ENCODE measurements at regions not wholly inside any gene's neighbourhood (a gene's known extent, or its start where the extent isn't known, plus 50 kb on each side); places are given as distances from the start of the nearest gene placed in this dataset.

DNA sequence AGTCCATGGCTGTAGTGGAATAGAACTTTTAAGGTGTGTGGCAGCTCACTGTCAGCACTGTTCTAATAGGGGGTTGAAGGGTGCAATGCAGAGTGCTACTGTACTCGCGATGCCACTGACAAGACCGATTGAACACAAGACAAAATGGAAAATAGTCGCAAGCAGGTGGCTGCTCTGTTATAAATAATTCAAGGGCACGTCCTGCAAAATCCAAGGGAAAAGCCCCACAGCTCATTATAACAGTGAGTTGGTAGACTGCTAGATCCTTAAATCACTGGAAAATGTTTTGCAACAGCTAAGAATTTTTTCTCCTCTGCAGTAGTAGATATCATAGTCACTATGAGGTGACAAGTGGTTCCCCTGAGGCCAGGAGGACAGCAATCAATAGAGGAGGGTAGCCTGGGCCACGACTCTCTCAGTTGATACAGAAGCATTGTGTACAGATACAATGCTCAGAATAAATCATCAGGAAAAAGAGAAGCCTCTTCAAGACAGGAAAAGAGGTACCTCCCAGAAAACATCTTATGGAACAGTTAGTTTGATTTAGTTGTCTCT is 926.3 kb downstream of the TLE4 start:
- Histone ChIP-seq H3K4me2 (ENCODE audit: low read depth, low read length, poor library complexity, severe bottlenecking) (no peak overlapping the region), H3K4me1 (ENCODE audit: insufficient read depth, low read length, poor library complexity, severe bottlenecking) (peaks cover 3% of the 10 kb centered on the region), H3K27me3 (ENCODE audit: insufficient read depth, low read length, poor library complexity, severe bottlenecking) (no peaks in the 10 kb centered on the region)

DNA sequence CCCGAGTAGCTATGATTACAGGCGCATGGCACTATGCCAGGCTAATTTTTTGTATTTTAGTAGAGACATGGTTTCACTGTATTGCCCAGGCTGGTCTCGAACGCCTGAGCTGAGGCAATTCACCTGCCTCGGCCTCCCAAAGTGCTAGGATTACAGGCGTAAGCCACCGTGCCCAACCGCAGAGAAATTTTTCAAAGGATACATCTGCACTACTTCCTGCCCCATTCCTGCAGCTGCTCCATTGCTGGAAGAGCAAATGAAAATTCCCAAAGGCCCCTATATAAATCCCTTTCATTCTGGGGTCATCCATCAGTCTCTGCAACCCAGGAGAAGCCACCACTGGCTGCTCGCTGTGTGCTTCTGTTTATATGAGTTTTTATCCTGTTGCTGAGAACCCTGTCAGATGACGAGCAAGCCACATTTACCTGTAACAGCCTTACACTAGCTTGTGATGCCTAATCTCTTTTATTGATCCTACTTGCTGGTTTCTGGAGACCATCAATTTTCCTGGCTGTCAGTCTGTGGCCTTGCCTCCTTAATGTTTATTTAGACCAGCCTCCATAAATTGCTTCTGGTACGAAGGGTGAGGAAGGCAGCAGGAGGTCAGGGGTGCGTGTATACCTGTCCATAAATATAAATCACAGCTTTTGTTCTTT is 925.3 kb downstream of the TLE4 start:
- Histone ChIP-seq H3K36me3 (ENCODE audit: insufficient read depth, low read length) (no peaks in the 10 kb centered on the region), H3K79me2 (ENCODE audit: insufficient read depth, low read length) (no peaks in the 10 kb centered on the region), H3K4me1 (ENCODE audit: insufficient read depth, low read length, poor library complexity, severe bottlenecking) (peaks cover 3% of the 10 kb centered on the region), H3K4me2 (ENCODE audit: low read depth, low read length, poor library complexity, severe bottlenecking) (no peak overlapping the region), H3K9ac (ENCODE audit: low read depth, low read length, poor library complexity, severe bottlenecking) (no peak overlapping the region), H2AFZ (ENCODE audit: low read length) (no peak overlapping the region), H4K20me1 (ENCODE audit: insufficient read depth, low read length, poor library complexity, severe bottlenecking) (no peaks in the 10 kb centered on the region), H3K9me2 (replicated peaks; ENCODE audit: low read depth, low read length) (no peaks in the 10 kb centered on the region), H3F3A (ENCODE audit: low read depth) (no peaks in the 10 kb centered on the region), H3K27me3 (ENCODE audit: insufficient read depth, low read length, poor library complexity, severe bottlenecking) (no peaks in the 10 kb centered on the region), H3K9me3 (ENCODE audit: insufficient read depth, low read depth, low read length) (no peaks in the 10 kb centered on the region), H3K4me3 (ENCODE audit: low read length, poor library complexity, severe bottlenecking) (no peak overlapping the region)
- TF ChIP-seq, protein P1, sequence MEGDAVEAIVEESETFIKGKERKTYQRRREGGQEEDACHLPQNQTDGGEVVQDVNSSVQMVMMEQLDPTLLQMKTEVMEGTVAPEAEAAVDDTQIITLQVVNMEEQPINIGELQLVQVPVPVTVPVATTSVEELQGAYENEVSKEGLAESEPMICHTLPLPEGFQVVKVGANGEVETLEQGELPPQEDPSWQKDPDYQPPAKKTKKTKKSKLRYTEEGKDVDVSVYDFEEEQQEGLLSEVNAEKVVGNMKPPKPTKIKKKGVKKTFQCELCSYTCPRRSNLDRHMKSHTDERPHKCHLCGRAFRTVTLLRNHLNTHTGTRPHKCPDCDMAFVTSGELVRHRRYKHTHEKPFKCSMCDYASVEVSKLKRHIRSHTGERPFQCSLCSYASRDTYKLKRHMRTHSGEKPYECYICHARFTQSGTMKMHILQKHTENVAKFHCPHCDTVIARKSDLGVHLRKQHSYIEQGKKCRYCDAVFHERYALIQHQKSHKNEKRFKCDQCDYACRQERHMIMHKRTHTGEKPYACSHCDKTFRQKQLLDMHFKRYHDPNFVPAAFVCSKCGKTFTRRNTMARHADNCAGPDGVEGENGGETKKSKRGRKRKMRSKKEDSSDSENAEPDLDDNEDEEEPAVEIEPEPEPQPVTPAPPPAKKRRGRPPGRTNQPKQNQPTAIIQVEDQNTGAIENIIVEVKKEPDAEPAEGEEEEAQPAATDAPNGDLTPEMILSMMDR (conservative IDR thresholded peaks at IDR 0.05; ENCODE audit: low read length): no peak
- no peak for TF ChIP-seq EZH2phosphoT487 (IDR thresholded peaks at IDR 0.05; ENCODE audit: borderline replicate concordance)

More for the DNA sequence above, 926.3 kb downstream of the TLE4 start:
- Histone ChIP-seq H3K4me3 (ENCODE audit: low read length, poor library complexity, severe bottlenecking) (no peak overlapping the region), H3K9me2 (replicated peaks; ENCODE audit: low read depth, low read length) (no peaks in the 10 kb centered on the region), H3K79me2 (ENCODE audit: insufficient read depth, low read length) (no peaks in the 10 kb centered on the region), H3F3A (ENCODE audit: low read depth) (no peaks in the 10 kb centered on the region), H4K20me1 (ENCODE audit: insufficient read depth, low read length, poor library complexity, severe bottlenecking) (no peaks in the 10 kb centered on the region), H2AFZ (ENCODE audit: low read length) (no peak overlapping the region), H3K9ac (ENCODE audit: low read depth, low read length, poor library complexity, severe bottlenecking) (no peak overlapping the region), H3K36me3 (ENCODE audit: insufficient read depth, low read length) (no peaks in the 10 kb centered on the region), H3K9me3 (ENCODE audit: insufficient read depth, low read depth, low read length) (no peaks in the 10 kb centered on the region)
- no peak for TF ChIP-seq EZH2phosphoT487 (IDR thresholded peaks at IDR 0.05; ENCODE audit: borderline replicate concordance)
- TF ChIP-seq, protein P1 (conservative IDR thresholded peaks at IDR 0.05; ENCODE audit: low read length): no peak

DNA sequence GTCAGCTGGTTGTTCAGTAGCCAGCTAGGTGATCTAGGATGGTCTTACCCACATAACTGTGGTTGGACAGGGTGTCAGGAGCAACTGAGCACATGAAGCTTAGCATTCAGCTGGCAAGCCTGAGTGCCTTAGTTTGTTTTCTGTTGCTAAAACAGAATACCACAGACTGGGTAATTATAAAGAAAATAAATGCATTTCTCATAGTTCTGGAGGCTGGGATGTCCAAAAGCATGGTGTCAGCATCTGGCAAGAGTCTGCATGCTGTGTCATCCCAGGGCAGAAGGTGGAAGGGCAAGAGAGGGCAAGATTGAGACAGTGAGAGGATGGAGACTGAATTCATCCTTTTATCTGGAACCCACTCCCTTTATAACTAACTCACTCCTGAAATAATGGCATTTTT is 921.5 kb downstream of the TLE4 start:
- TF ChIP-seq EZH2phosphoT487 (IDR thresholded peaks at IDR 0.05; ENCODE audit: borderline replicate concordance): no peak
- TF ChIP-seq, protein P1 (conservative IDR thresholded peaks at IDR 0.05; ENCODE audit: low read length): no peak
- H3F3A ChIP-seq (ENCODE audit: low read depth): no peaks in the 10 kb centered on the region
- H3K4me1 ChIP-seq (ENCODE audit: insufficient read depth, low read length, poor library complexity, severe bottlenecking): peaks cover 3% of the 10 kb centered on the region
- no peaks in the 10 kb centered on the region for H4K20me1 ChIP-seq (ENCODE audit: insufficient read depth, low read length, poor library complexity, severe bottlenecking)
- H3K9me3 ChIP-seq (ENCODE audit: insufficient read depth, low read depth, low read length): no peaks in the 10 kb centered on the region
- H3K36me3 ChIP-seq (ENCODE audit: insufficient read depth, low read length): no peaks in the 10 kb centered on the region
- H3K4me3 ChIP-seq (ENCODE audit: low read length, poor library complexity, severe bottlenecking): no peak overlapping the region
- no peak overlapping the region for H3K4me2 ChIP-seq (ENCODE audit: low read depth, low read length, poor library complexity, severe bottlenecking)
- no peaks in the 10 kb centered on the region for H3K9me2 ChIP-seq (replicated peaks; ENCODE audit: low read depth, low read length)
- no peak overlapping the region for H3K9ac ChIP-seq (ENCODE audit: low read depth, low read length, poor library complexity, severe bottlenecking)
- no peak overlapping the region for H2AFZ ChIP-seq (ENCODE audit: low read length)
- no peaks in the 10 kb centered on the region for H3K79me2 ChIP-seq (ENCODE audit: insufficient read depth, low read length)
- no peaks in the 10 kb centered on the region for H3K27me3 ChIP-seq (ENCODE audit: insufficient read depth, low read length, poor library complexity, severe bottlenecking)

Data from Loucy (cell line).